ENCODE measurements at regions not wholly inside any gene's neighbourhood (a gene's known extent, or its start where the extent isn't known, plus 50 kb on each side); places are given as distances from the start of the nearest gene placed in this dataset.
"Not testable (repeated sequence)": the region's sequence is repeated elsewhere in the genome, so short reads cannot be mapped to it uniquely, and the experiment has no call there.

DNA sequence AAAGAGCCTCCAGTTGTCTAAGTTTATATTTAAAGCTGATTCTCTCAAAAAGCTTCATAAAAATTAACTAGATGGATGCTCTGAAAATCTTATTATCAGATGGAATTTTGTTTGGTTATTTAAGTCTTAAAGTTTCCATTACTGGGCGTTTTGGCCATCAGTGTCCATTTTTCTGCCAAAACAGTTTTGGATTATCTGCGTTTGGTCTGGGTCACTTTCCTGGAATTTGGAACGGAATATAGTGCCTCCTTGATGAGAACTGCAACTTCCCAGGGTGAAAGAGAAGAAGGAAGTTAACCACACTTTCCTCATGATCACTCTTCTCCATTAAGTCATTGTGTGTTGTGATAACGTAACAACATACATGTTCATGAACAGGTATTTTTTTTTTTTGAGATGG is 764.9 kb upstream of the AUTS2 start:
- 51% methylated on average over 4 of the region's 4 CpGs for WGBS

DNA sequence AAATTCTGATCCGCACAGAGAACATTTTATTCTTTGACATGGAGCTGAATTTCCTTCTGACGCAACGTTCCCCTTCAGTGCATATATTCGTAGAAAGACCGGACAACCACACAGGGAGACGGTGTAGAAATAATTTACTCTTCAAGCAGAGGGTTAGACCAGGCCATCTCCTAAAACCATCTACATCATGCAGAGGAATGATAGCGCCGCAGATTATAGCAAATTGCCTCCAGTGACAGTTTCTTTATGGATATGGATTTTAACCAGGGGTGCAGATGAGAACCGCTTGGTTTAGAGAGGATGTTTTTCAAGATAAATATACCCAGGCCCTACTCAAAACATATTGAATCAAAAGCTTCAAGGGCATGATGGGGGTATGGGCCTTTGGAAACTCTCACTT is 759.3 kb upstream of the AUTS2 start:
- no peaks in the 10 kb centered on the region for H3K4me1 ChIP-seq (replicated peaks)
- TF ChIP-seq POLR2A (IDR thresholded peaks at IDR 0.05) (no peak), POLR2AphosphoS5 (IDR thresholded peaks at IDR 0.05) (no peak)
- TF ChIP-seq, protein P1, sequence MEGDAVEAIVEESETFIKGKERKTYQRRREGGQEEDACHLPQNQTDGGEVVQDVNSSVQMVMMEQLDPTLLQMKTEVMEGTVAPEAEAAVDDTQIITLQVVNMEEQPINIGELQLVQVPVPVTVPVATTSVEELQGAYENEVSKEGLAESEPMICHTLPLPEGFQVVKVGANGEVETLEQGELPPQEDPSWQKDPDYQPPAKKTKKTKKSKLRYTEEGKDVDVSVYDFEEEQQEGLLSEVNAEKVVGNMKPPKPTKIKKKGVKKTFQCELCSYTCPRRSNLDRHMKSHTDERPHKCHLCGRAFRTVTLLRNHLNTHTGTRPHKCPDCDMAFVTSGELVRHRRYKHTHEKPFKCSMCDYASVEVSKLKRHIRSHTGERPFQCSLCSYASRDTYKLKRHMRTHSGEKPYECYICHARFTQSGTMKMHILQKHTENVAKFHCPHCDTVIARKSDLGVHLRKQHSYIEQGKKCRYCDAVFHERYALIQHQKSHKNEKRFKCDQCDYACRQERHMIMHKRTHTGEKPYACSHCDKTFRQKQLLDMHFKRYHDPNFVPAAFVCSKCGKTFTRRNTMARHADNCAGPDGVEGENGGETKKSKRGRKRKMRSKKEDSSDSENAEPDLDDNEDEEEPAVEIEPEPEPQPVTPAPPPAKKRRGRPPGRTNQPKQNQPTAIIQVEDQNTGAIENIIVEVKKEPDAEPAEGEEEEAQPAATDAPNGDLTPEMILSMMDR (IDR thresholded peaks at IDR 0.05): no peak
- H3K36me3 ChIP-seq: no peaks in the 10 kb centered on the region
- H3K4me3 ChIP-seq: no peak overlapping the region
- DNase-seq (ENCODE audit: low spot score): no peak
- intact Hi-C loops (cut with DNase I): no loop called here
- WGBS: 95% methylated on average over 9 of the region's 9 CpGs
- H3K9me3 ChIP-seq: no peaks in the 10 kb centered on the region
- H3K27me3 ChIP-seq (replicated peaks; ENCODE audit: insufficient read depth): no peaks in the 10 kb centered on the region
- no peak overlapping the region for H3K27ac ChIP-seq

More for the DNA sequence above, 764.9 kb upstream of the AUTS2 start:
- intact Hi-C loops (cut with DNase I): no loop called here
- H3K27ac ChIP-seq: no peak overlapping the region
- H3K4me1 ChIP-seq (replicated peaks): no peaks in the 10 kb centered on the region
- H3K9me3 ChIP-seq: no peaks in the 10 kb centered on the region
- no peak for TF ChIP-seq POLR2A (IDR thresholded peaks at IDR 0.05)
- TF ChIP-seq, protein P1 (IDR thresholded peaks at IDR 0.05): no peak
- TF ChIP-seq POLR2AphosphoS5 (IDR thresholded peaks at IDR 0.05): no peak
- no peaks in the 10 kb centered on the region for H3K27me3 ChIP-seq (replicated peaks; ENCODE audit: insufficient read depth)
- H3K36me3 ChIP-seq: no peaks in the 10 kb centered on the region
- DNase-seq (ENCODE audit: low spot score): no peak
- no peak overlapping the region for H3K4me3 ChIP-seq

DNA sequence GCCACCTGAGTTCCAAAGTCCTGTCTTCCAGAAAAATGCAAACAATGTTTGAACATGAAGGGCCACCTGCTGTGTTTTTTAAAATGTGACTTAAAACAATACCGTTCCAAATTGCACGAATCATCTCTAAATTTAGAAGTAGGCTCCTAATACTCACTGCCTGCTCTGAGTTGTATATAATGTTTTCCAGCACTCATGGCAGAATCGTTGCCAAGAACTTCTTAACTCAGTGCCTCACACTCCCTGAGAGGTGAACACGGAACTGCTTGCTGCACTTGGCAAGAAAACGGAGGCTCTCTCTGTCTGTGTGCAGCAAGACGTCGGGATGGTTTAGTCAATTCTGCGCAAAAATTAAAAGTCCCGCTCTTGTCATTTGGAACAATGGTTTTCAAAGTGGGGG is 757.3 kb upstream of the AUTS2 start:
- Histone ChIP-seq H3K27ac (no peak overlapping the region), H3K36me3 (no peaks in the 10 kb centered on the region), H3K4me3 (no peak overlapping the region), H3K4me1 (replicated peaks) (no peaks in the 10 kb centered on the region), H3K27me3 (replicated peaks; ENCODE audit: insufficient read depth) (no peaks in the 10 kb centered on the region), H3K9me3 (no peaks in the 10 kb centered on the region)
- no peak for DNase-seq (ENCODE audit: low spot score)
- TF ChIP-seq, protein P1 (IDR thresholded peaks at IDR 0.05): no peak
- TF ChIP-seq POLR2A (IDR thresholded peaks at IDR 0.05) (no peak), POLR2AphosphoS5 (IDR thresholded peaks at IDR 0.05) (no peak)
- intact Hi-C loops (cut with DNase I): no loop called here
- WGBS: 51% methylated on average over 9 of the region's 9 CpGs

DNA sequence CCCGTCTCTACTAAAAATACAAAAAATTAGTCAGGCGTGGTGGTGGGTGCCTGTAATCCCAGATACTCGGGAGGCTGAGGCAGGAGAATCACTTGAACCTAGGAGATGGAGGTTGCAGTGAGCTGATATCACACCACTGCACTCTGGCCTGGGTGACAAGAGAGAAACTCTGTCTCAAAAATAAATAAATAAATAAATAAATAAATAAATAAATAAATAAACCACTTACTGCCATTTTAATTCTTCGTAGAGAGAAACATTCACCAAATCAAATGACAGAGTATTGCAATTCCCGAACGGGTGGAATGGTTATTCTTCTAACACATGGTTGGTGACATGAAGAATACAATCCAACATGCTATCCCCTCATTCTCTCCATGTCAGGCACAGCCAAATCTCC is 754.3 kb upstream of the AUTS2 start:
- 94% methylated on average over 6 of the region's 6 CpGs for WGBS
- not testable (repeated sequence) for DNase-seq (ENCODE audit: low spot score)

DNA sequence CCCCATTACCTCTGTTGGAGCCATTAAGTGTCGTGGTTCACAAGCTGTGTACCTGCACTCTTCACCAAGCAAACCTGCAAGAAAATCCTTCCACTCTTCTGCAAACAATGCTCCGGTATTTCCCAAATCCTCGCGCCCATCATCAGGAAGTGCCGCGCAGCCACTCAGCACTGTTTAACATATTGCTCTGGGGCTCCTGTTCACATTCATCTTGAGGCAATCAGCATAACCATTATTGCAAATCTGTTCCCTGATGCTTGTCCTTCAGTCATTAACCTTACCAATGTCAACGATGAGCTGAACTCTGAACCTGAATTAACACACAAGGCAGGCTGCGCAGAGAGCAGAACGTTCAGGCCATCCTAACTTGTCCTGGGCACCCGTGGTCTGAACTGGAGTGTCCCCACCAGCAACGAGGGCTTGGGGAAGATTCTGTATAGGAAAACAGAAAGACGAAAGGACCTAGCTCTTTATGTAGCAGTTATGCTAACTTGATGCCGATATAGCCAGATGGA is 751.4 kb upstream of the AUTS2 start:
- no peaks in the 10 kb centered on the region for H3K4me1 ChIP-seq (replicated peaks)
- no peaks in the 10 kb centered on the region for H3K9me3 ChIP-seq
- 81% methylated on average over 13 of the region's 13 CpGs for WGBS
- H3K4me3 ChIP-seq: no peak overlapping the region
- peaks cover 4% of the 10 kb centered on the region for H3K27me3 ChIP-seq (replicated peaks; ENCODE audit: insufficient read depth)
- H3K27ac ChIP-seq: no peak overlapping the region
- H3K36me3 ChIP-seq: no peaks in the 10 kb centered on the region
- no peak for TF ChIP-seq POLR2AphosphoS5 (IDR thresholded peaks at IDR 0.05)
- TF ChIP-seq, protein P1 (IDR thresholded peaks at IDR 0.05): no peak
- no peak for TF ChIP-seq POLR2A (IDR thresholded peaks at IDR 0.05)
- intact Hi-C loops (cut with DNase I): no loop called here
- no peak for DNase-seq (ENCODE audit: low spot score)

More for the DNA sequence above, 754.3 kb upstream of the AUTS2 start:
- H3K36me3 ChIP-seq; intact Hi-C loops (cut with DNase I); H3K27ac ChIP-seq; H3K9me3 ChIP-seq; H3K27me3 ChIP-seq (replicated peaks; ENCODE audit: insufficient read depth); H3K4me1 ChIP-seq (replicated peaks); H3K4me3 ChIP-seq: not testable (repeated sequence)
